ENCODE measurements at regions not wholly inside any gene's neighbourhood (a gene's known extent, or its start where the extent isn't known, plus 50 kb on each side); places are given as distances from the start of the nearest gene placed in this dataset.

DNA sequence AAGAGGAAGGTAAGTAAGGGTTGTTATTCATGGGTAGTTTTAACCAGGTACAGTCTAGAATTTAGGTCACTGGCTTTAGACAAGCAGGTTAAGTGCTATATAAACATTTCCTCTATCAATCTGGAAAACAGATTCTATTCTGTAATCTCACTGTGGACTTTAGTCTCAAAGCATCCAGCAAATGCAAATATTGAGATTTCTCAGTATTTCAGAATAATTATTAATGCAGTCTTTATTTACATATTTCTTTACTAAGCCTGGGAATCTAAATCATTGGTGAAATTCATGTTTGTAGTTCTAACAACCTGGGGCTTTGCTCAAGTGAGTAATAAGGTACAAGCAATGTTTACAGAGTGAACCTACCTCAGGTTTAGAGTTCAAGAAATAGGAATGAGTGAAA, 61.9 kb downstream of the SLC41A2 start:
- H3K27me3 ChIP-seq, result no peaks in the 10 kb centered on the region
- TF ChIP-seq EP300 (IDR thresholded peaks at IDR 0.05) (no peak), POLR2A (IDR thresholded peaks at IDR 0.05) (no peak)
- TF ChIP-seq, protein P1, sequence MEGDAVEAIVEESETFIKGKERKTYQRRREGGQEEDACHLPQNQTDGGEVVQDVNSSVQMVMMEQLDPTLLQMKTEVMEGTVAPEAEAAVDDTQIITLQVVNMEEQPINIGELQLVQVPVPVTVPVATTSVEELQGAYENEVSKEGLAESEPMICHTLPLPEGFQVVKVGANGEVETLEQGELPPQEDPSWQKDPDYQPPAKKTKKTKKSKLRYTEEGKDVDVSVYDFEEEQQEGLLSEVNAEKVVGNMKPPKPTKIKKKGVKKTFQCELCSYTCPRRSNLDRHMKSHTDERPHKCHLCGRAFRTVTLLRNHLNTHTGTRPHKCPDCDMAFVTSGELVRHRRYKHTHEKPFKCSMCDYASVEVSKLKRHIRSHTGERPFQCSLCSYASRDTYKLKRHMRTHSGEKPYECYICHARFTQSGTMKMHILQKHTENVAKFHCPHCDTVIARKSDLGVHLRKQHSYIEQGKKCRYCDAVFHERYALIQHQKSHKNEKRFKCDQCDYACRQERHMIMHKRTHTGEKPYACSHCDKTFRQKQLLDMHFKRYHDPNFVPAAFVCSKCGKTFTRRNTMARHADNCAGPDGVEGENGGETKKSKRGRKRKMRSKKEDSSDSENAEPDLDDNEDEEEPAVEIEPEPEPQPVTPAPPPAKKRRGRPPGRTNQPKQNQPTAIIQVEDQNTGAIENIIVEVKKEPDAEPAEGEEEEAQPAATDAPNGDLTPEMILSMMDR (IDR thresholded peaks at IDR 0.05), result no peak
- H3K4me1 ChIP-seq, result no peaks in the 10 kb centered on the region
- no peak for DNase-seq (ENCODE audit: low spot score in 2 of 2)
- H3K9me3 ChIP-seq, result peaks cover 0 to 13% (median 0%) of the 10 kb centered on the region in 4 donors
- H3K36me3 ChIP-seq, result no peaks in the 10 kb centered on the region
- H3K27ac ChIP-seq, result no peak overlapping the region
- no peak overlapping the region for H3K4me3 ChIP-seq

GRCh38 chr12:104895415-104895814, 62.7 kb downstream of the SLC41A2 start:
- 74 to 81% methylated on average over 2 of the region's 2 CpGs for WGBS, 2 donors
- Histone ChIP-seq H3K36me3 (no peaks in the 10 kb centered on the region), H3K27me3 (no peaks in the 10 kb centered on the region), H3K27ac (no peak overlapping the region), H3K9me3 (peaks cover 0 to 13% (median 0%) of the 10 kb centered on the region in 4 donors), H3K4me3 (no peak overlapping the region), H3K4me1 (no peaks in the 10 kb centered on the region)
- TF ChIP-seq EP300 (IDR thresholded peaks at IDR 0.05), result no peak
- TF ChIP-seq, protein P1 (IDR thresholded peaks at IDR 0.05), result no peak
- TF ChIP-seq POLR2A (IDR thresholded peaks at IDR 0.05), result no peak
- DNase-seq (ENCODE audit: low spot score in 2 of 2), result no peak

DNA sequence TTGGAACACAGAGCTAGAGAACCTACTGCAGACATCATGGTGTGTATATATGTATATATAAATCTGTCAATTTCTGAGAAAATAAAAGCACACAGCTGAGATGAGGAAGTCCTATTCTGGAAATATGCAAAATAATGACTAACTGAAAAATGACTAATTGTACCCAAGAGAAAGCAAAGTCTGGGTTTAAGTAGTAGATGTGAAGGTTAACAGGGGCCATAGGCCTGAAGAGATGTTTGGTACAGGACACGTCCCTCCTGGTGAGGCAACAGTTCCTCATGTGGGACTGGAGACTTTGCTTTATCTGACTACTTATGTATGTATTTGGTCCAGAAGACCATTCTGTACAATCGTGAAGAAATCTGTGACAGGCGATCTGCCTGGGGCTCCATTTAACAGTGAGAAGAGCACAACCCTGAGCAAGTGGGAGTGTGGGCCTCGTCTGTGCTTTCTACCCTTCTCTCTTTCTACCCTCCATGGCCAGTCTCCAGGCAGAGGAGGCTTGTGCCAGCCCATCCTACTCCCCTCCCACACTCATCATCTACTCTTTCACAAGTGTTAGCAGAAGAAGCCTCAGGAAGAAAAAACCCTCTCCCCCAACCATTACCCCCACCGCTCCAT, 67.5 kb downstream of the SLC41A2 start:
- no peak for DNase-seq (ENCODE audit: low spot score in 2 of 2)
- Histone ChIP-seq H3K36me3 (no peaks in the 10 kb centered on the region), H3K9me3 (no peaks in the 10 kb centered on the region), H3K4me3 (no peak overlapping the region), H3K27ac (no peak overlapping the region), H3K27me3 (no peaks in the 10 kb centered on the region), H3K4me1 (no peaks in the 10 kb centered on the region)
- no peak for TF ChIP-seq POLR2A (IDR thresholded peaks at IDR 0.05)
- no peak for TF ChIP-seq EP300 (IDR thresholded peaks at IDR 0.05)
- TF ChIP-seq, protein P1 (IDR thresholded peaks at IDR 0.05), result no peak
- 85 to 88% methylated on average over 5 of the region's 5 CpGs for WGBS, 2 donors

DNA sequence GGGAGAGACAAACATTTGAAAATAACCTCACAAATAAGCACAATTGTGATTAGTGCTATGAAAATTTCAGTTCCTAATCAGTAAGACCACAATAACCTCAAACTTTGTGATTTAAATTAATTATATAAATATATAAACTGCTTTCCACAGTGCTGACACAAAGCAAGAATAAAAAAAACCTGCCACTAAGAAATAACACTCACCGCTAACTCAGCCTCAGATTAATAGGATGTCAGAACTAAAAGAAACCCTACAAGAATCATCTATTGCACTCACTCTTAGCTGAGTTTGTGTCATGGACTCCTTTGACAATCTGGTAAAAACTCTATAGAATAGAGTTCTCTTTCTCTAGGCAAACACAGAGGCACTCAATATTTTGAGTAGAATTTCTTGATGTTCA, 68.4 kb downstream of the SLC41A2 start:
- no peak for DNase-seq (ENCODE audit: low spot score in 2 of 2)
- Histone ChIP-seq H3K27ac (no peak overlapping the region), H3K36me3 (peaks cover 0 to under 1% (median 0%) of the 10 kb centered on the region in 3 donors), H3K4me3 (no peak overlapping the region), H3K9me3 (no peaks in the 10 kb centered on the region), H3K4me1 (no peaks in the 10 kb centered on the region), H3K27me3 (no peaks in the 10 kb centered on the region)
- 100% methylated on average over 1 of the region's 1 CpG for WGBS, 2 donors
- no peak for TF ChIP-seq EP300 (IDR thresholded peaks at IDR 0.05)
- TF ChIP-seq, protein P1 (IDR thresholded peaks at IDR 0.05), result no peak
- no peak for TF ChIP-seq POLR2A (IDR thresholded peaks at IDR 0.05)

GRCh38 chr12:104888892-104889291, 69.2 kb downstream of the SLC41A2 start:
- H3K36me3 ChIP-seq, result peaks cover 0 to 9% (median 0%) of the 10 kb centered on the region in 3 donors
- H3K4me1 ChIP-seq, result no peaks in the 10 kb centered on the region
- DNase-seq (ENCODE audit: low spot score in 2 of 2), result no peak
- H3K27ac ChIP-seq, result no peak overlapping the region
- H3K9me3 ChIP-seq, result no peaks in the 10 kb centered on the region
- H3K4me3 ChIP-seq, result no peak overlapping the region
- TF ChIP-seq EP300 (IDR thresholded peaks at IDR 0.05), result no peak
- TF ChIP-seq, protein P1 (IDR thresholded peaks at IDR 0.05), result no peak
- no peak for TF ChIP-seq POLR2A (IDR thresholded peaks at IDR 0.05)
- H3K27me3 ChIP-seq, result no peaks in the 10 kb centered on the region

Data from tibial nerve (tissue), 4 donors.